Stimulated activated CD8-positive, alpha-beta memory T cell treated with anti-CD3 and anti-CD28 coated beads, Interleukin-12 subunit alpha, Interleukin-12 subunit beta, amount 100 ng/mL, for 4 hours (primary cell): ENCODE measurements at regions not wholly inside any gene's neighbourhood (a gene's known extent, or its start where the extent isn't known, plus 50 kb on each side); places are given as distances from the start of the nearest gene placed in this dataset.

ENCODE experiments used
- DNase-seq: peaks from one replicate; pipeline ENCODE4 v3.0.0-alpha.2; 2020; ENCODE audit warnings: low read depth

- DNase-seq, result no peak
Observed at GRCh38 chr11:128327274-128327673, 260.1 kb downstream of the ETS1 start.

GRCh38 chr11:128326791-128327190 lies 260.6 kb downstream of the ETS1 start:
- no peak for DNase-seq

DNA sequence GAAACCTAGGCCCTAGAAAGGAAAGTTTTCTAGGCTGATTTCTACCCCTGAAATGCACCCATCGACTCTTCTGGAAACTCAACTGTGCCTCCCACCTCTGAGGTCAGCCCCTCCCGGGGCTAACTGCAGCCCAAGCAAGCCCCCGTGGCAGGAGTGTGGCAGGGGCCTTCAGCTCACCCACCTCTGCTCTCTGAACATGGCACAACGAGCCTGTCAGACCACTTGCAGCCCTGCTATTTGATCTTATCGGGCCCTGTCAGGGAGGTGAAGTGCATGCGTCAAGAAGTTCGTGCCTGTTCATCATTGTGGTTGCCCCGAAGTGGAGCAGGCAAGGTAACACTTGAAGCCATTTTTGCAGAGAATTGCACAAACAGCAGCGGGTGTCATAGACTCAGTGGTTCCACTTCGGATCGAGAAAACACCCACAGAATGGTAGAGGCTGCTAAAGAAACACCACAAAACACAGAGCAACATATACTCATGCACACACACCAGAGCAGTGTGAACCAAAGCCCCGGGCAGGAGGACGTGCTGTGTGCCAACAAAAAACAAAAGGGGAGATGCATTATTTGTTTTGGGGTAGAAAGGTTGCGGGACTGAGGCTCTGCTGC lies 262.7 kb downstream of the ETS1 start:
- DNase-seq, result peak; percentile 65

DNA sequence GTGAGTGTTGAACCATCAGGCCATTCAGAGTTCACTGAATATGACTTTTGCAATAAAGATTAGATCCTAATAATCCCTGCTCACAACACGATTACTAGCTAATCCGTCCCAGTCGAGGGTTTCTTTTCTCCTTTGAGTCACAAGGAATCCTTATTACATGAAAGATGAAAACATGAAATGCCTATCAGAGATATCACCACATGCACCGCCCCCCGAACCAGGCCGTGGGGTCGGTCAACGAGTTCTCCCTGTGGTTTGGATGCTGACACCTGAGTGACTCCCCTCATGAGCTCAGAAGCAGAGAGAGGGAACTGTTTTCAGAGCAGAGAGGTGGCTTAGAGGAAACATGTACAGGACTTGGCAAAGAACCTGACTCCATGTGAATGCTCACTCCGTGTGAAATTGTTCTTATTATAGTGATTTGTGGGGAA lies 263.3 kb downstream of the ETS1 start:
- no peak for DNase-seq

DNA sequence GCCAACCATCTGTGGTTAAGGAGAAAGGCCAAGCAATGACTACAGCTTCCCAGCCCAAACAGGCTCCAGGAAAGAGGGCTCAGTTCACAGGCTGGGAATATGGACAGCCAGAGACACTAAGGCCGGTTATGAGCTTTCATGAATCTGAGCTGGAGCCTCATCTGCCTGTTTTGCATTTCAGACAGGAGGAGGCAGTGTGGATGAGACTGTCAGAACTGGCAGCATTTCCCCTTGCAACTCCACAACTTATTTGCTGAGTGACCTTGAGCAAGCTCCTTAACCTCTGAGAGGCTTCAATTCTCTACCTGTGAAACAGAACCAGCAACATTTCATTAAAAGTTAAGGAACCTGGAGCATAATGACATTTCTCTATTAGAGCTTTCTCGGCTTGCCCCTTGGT lies 264.0 kb downstream of the ETS1 start:
- no peak for DNase-seq

DNA sequence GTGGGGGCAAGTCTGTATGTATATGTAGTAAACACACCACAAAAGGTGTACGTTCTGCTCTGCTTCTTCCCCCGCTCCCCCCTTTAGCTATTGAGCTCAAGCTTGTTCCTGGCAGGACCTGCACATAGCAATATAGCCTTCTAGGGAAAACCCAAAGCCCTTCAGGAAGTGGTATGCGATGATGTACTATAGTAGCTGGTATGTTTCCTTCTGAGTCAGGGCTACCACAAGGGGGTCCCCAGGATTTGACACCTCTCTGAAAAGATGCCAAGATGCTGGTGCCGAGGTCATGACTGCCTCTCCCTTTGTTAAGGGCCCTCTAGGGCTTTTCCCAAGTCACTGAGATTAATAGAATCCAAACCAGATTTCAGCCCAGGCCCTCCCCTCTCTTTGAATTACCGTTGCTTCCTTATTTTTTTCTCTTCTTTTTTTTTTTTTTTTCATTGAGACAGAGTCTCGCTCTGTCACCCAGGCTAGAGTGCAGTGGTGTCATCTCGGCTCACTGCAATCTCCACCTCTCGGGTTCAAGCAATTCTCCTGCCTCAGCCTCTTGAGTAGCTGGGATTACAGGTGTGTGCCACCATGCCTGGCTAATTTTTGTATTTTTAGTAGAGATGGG lies 268.4 kb downstream of the ETS1 start:
- DNase-seq, result peak; percentile 52

DNA sequence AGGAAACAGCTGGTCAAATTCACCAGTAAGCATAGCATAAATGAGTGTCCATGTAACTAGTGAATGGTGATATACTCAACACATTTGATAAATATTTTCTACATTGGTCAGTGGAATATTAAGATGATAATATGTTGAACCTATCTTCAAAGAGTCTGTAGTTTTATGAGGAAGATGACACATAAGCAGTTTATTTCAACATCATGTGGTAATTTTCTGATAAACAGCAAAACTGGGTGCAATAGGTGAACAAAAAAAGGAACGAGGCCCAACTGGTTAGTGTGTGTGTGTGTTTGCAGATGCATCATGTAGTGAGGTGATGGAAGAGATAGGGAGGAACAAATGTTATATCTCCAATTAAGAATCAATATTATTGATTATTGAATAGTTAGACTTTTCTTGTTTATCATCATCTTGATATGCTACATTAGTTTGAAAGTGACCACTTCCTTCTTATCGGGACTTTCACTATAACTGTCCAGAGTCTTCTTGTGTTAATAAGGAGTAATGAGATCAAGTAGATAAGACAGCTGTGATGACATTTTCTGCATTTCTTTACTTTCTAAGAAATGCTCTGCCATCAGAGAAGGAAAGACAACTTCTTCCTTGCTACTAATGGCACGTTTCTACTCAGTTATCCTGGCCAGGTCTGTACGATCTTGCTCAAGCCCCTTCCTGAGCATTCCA lies 270.7 kb downstream of the ETS1 start:
- no peak for DNase-seq

GRCh38 chr11:128315933-128316332 lies 271.4 kb downstream of the ETS1 start:
- DNase-seq, result no peak

GRCh38 chr11:128313931-128314330 lies 273.4 kb downstream of the ETS1 start:
- no peak for DNase-seq

DNA sequence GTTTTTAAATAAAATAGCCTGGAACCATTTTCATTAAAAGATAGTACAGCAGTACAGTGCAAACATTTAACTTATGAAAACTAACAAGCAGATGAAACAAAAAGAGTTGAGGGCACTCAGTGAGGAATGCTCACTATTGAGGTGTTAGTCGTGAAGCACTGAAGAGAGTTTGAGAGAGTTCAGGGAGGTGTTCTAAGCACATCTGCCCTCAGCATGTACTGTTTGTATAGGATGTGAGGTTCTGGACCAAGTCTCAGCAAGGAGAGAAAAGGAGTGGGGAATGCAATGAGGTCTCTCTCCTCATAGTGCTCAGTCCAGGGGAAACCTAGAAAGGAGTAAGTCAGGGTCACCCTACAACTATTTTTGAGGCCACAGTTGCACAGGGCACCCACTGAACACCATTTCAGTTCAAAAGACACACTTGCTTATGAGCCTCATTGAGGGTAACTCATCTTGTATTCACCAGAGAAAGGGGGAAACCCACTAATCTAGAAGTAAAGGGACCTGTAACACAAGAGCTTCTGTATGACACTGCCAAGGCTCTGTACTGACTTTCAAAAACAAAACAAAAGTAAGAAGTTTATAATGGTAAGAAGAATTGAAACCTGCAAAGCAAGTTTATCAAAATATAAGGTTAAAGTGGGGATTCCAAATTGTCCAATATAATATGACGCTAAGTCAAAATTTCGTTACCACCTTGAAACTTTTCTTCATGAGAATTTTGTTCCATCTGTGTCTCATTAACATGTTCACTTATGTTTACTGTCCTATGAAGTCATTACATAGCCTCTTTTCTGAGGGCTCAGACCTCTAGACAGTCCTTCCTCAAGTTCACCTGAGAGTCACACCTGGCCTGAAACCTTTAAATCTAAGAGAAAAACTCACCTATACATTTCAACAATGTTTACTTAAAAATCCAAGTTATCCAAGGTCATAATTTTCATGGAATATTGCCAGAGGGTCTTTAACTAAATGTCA lies 275.3 kb downstream of the ETS1 start:
- no peak for DNase-seq

DNA sequence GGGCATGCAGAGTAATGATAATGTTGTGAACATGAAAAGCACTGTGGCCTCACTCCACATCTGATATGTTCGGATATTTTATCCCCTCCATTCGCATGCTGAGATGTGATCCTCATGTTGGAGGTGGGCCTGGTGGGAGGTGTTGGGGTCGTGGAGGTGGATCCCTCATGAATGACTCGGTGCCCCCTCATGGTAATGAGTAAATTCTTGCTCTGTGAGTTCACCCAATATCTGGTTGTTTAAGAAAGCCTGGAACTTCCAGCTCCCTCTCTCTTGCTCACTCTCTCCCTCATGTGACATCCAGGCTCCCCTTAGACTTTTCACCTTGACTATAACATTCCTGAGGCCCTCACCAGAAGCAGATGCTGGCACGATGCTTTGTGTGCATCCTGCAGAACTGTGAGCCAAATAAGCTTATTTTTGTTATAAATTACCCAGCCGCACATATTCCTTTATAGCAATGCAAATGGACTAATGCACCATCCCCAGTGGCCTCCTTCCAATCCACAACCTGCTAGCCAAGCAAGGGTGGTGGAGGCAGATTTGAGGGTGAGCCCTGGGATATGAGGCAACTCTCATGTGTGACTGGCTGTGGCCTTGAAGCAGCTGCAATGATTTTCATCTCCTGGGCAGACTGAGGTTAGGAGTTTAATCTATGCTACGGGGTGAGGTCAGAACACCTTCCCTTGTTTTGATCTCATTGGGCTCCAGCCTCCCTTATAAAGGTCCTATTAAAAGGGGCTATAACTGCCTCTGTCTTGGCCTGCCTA lies 276.5 kb downstream of the ETS1 start:
- no peak for DNase-seq

DNA sequence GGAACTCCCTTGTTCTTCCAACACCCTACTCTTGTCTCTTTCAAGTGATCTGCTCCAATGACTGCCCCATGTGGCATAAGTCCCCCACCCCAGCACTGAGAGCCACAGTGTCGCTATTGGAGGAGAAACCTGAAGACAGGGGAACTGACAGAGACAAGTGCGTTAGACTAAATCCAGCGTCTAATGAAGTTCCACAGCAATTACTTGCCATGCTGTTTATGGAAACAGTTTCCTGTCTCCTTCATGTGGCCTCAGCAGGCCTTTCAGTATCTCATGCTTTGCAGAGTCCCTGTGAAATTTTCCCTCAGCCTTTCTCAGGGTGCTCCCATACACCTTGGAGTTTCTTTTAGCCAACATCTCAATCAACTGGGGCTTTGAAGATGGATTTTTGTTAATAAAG lies 277.4 kb downstream of the ETS1 start:
- DNase-seq, result no peak

- no peak for DNase-seq
Observed at GRCh38 chr11:128308794-128309193, 278.6 kb downstream of the ETS1 start.

DNA sequence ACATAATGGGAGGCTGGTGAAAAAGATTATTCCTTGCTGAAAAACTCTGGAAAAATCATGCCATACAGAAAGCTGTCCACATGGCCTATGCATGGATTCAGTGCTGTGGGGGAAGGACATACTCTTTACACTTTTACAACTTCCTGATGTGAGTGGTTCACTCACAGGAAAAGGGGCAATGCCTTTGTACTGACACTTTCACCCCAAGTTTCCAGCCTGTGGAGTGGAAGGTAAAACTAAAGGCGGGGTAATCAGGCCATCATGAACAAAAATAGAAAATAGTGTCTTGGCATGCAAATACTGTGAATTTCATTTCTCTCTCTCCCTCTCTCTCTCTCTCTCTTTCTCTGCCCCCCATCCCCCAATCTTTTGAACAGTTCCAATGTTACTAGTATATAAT lies 281.8 kb downstream of the ETS1 start:
- no peak for DNase-seq

GRCh38 chr11:128304666-128305485 lies 282.5 kb downstream of the ETS1 start:
- DNase-seq, result no peak

DNA sequence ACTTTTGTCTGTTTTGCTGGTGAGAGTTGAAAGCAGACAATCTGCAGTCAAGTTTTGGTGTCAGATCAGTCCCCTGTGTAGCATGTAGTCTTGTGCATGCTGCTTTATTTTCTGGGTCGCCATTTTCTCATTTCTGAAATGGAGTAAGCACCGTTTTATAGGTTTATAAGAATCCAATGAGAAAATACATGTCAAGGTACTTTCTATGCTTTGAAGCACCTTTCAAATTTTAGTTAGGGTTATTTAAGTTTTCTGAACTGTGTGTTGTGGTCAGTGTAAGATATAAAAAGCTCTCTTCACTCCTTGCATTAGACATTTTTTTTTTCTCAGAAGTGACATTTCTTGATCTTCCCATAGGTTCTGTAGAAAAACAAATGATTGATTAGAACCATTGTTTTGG lies 283.2 kb downstream of the ETS1 start:
- DNase-seq, result no peak

DNA sequence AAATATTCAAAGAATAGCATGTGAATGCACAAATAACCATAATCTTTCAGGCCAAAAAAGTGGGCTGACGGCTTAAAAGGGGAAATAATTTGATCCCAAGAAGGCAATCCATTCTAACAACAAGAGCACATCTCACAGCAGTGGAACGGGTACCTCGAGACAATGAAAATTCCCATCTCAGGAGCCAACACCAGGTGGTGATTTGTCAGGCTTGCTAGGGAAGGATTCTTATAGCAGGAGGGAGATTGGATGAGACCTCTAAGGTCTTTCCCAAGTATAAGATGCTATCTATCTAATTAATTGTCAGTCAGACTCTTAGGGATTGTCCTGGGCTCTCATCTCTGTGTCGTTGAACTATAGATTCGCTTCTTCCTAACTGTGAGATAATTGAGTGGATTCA lies 284.0 kb downstream of the ETS1 start:
- DNase-seq, result no peak

DNA sequence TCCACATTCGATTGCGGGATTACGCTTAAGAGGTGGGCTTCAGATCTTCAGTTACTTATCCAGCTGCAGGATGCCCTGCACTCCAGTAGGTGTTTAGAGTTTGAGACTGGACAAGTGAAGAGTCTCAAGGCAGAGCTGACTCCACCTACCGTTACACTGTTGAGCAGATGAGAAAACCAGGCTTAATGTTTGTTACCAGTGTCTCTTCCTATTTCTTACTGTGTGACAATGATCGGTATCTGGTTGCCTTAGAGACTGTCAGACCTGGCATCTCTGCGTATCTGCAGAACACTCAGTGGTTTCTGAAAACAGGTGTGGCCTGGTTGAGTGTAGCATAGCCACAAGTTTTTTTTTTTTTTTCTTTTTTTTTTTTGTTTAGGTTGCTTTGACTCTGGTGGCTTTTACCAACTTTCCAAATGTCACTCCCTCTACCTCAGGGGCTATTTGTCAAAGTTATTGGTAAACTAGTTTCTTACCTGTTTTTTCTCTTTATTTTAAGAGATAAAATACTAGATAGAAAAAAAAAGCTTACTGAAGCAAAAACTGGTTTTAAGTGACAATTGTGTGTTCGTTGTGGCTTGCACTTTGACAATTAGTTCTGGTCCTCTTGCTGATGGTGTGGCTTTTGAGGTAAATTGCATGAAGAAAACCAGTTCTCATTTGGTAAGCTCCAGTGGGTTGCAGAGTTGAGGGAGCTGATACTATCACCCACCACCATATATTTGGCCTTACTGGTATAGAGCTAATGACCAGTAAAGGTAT lies 284.8 kb downstream of the ETS1 start:
- no peak for DNase-seq

GRCh38 chr11:128301756-128302155 lies 285.6 kb downstream of the ETS1 start:
- DNase-seq, result no peak

- DNase-seq, result no peak
Observed at GRCh38 chr11:128300785-128301184, 286.6 kb downstream of the ETS1 start.
